CD4-positive, alpha-beta T cell (primary cell): ENCODE measurements at regions not wholly inside any gene's neighbourhood (a gene's known extent, or its start where the extent isn't known, plus 50 kb on each side); places are given as distances from the start of the nearest gene placed in this dataset.

Experiments used
- ATAC-seq: fragments of 200-7000 bp; cut with Tn5 transposase; one replicate; pipeline ENCODE4 v1.10.0; 2022; ENCODE audit warnings: mild to moderate bottlenecking; ENCODE audit not compliant: poor library complexity
- CTCF ChIA-PET: fragments of 350-600 bp; sonication (Branson Sonifier 250); formaldehyde crosslinking; loops from one replicate; lab custom pipeline; 2021; ENCODE audit warnings: antibody characterized with exemption, inconsistent platforms; lab: Charles Lee
- POLR2A ChIA-PET: fragments of 350-600 bp; sonication (Branson Sonifier 250); formaldehyde crosslinking; loops from one replicate; lab custom pipeline; 2021; ENCODE audit warnings: antibody characterized with exemption, inconsistent platforms; lab: Charles Lee
- DNase-seq, 14 experiments: peaks; one replicate each; pipeline ENCODE4 v3.0.0-alpha.2; 2013 to 2020; ENCODE audit warnings: mixed read lengths in 2 of 14
- H3K27ac ChIP-seq, 2 donors: one replicate each; pipeline versions ENCODE4 v1.5.1 to v1.7.0; 2013; ENCODE audit warnings: low read length in 2 of 2, low read depth in 1 of 2, mild to moderate bottlenecking in 1 of 2
- H3K27me3 ChIP-seq, 2 experiments: 1 replicate in 1 of 2; 2 replicates in 1 of 2; pipeline versions ENCODE4 v1.6.1 to v1.7.0; 2013; ENCODE audit warnings: low read length in 2 of 2, control low read depth in 1 of 2, mild to moderate bottlenecking in 1 of 2, moderate library complexity in 1 of 2; ENCODE audit not compliant: insufficient read depth in 2 of 2, control insufficient read depth in 1 of 2
- H3K36me3 ChIP-seq: one replicate; pipeline ENCODE4 v1.6.1; 2013; ENCODE audit warnings: low read length, control low read depth; ENCODE audit not compliant: insufficient read depth
- H3K4me1 ChIP-seq: one replicate; pipeline ENCODE4 v1.6.1; 2013; ENCODE audit warnings: low read length, control low read depth; ENCODE audit not compliant: insufficient read depth
- H3K4me3 ChIP-seq: one replicate; pipeline ENCODE4 v1.5.1; 2013; ENCODE audit warnings: mild to moderate bottlenecking, low read length, moderate library complexity
- H3K9me3 ChIP-seq, 2 experiments: 1 replicate in 1 of 2; 2 replicates in 1 of 2; pipeline versions ENCODE4 v1.6.1 to v1.7.0; 2013; ENCODE audit warnings: low read length in 2 of 2, mild to moderate bottlenecking in 2 of 2, control low read depth in 1 of 2, moderate library complexity in 1 of 2; ENCODE audit not compliant: control insufficient read depth in 1 of 2, insufficient read depth in 1 of 2
- H3K27ac Mint-ChIP-seq: one replicate; pipeline ENCODE4 v1.8.0; 2020; ENCODE audit warnings: mixed read lengths
- H3K27me3 Mint-ChIP-seq: one replicate; pipeline ENCODE4 v1.8.0; 2021; ENCODE audit warnings: mixed read lengths
- H3K36me3 Mint-ChIP-seq: one replicate; pipeline ENCODE4 v1.8.0; 2021; ENCODE audit warnings: low read depth, mixed read lengths
- H3K4me1 Mint-ChIP-seq: one replicate; pipeline ENCODE4 v1.8.0; 2021; ENCODE audit warnings: low read depth, mixed read lengths
- H3K4me3 Mint-ChIP-seq: one replicate; pipeline ENCODE4 v1.8.0; 2020; ENCODE audit warnings: mild to moderate bottlenecking, mixed read lengths
- H3K9me3 Mint-ChIP-seq: one replicate; pipeline ENCODE4 v1.8.0; 2020; ENCODE audit warnings: mixed read lengths
- intact Hi-C, 2 experiments: fragments of 100-400 bp; cut with DNase I in 1 of 2; cut with micrococcal nuclease in 1 of 2; formaldehyde crosslinking; loops; one replicate each; pipeline versions ENCODE4 v1.15.1 to v1.9.0; 2023 to 2025; cut with DNase I, micrococcal nuclease
- TF ChIP-seq, protein P1 (sequence below): fragments of 200-600 bp; IDR thresholded peaks from one replicate; pipeline ENCODE4 v1.8.0; 2022; ENCODE audit warnings: antibody characterized with exemption, mild to moderate bottlenecking

DNA sequence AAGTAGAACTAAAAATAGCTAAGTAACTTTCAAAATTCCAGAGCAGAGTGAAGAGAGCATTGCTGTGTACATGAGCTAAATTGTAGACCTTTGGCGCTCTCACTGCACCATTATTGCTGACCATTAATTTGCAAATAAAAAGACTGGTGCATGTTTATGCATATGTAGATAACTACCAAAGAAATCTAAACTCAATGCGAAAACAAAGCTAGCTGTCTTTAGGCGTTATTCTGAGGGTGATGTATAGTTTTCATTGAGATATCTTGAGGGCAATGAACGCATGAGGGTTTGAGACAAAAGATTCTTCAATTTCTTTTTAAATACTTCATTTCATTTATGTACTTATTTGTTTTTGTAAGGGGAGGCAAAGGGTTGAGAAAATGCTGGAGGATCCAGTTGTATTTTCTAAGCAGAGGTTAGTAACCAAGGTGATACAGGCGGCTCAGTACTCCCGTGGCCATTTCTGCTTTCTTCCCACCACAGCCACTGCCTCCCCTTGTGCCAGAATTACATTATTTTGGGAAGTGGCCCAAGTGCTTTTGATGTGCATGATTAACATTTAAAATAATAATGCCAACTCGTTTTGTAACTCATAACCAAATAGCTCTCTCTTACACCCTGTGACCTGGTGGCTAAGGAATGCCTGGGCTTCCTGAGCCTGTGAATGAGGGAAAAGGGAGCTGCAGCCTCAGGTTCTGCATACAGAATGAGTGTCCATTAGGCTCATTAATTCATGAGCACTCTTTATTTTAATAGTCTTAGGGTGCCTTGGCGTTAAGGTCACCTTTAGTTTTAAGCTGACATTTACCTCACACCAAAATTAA lies 797.8 kb upstream of the GYPC start:
- CTCF ChIA-PET = no interaction called here
- no peaks in the 10 kb centered on the region for H3K27me3 ChIP-seq
- intact Hi-C loops = no loop called here
- no peak for DNase-seq
- H3K36me3 ChIP-seq = no peaks in the 10 kb centered on the region
- Mint-ChIP-seq H3K27ac (no peak overlapping the region), H3K27me3 (no peaks in the 10 kb centered on the region), H3K4me3 (no peak overlapping the region), H3K4me1 (no peaks in the 10 kb centered on the region), H3K9me3 (peaks cover 3% of the 10 kb centered on the region), H3K36me3 (no peaks in the 10 kb centered on the region)
- no peaks in the 10 kb centered on the region for H3K9me3 ChIP-seq
- TF ChIP-seq, protein P1, sequence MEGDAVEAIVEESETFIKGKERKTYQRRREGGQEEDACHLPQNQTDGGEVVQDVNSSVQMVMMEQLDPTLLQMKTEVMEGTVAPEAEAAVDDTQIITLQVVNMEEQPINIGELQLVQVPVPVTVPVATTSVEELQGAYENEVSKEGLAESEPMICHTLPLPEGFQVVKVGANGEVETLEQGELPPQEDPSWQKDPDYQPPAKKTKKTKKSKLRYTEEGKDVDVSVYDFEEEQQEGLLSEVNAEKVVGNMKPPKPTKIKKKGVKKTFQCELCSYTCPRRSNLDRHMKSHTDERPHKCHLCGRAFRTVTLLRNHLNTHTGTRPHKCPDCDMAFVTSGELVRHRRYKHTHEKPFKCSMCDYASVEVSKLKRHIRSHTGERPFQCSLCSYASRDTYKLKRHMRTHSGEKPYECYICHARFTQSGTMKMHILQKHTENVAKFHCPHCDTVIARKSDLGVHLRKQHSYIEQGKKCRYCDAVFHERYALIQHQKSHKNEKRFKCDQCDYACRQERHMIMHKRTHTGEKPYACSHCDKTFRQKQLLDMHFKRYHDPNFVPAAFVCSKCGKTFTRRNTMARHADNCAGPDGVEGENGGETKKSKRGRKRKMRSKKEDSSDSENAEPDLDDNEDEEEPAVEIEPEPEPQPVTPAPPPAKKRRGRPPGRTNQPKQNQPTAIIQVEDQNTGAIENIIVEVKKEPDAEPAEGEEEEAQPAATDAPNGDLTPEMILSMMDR = no peak
- ATAC-seq = no peak
- no peak overlapping the region for H3K4me3 ChIP-seq
- H3K27ac ChIP-seq = no peak overlapping the region
- POLR2A ChIA-PET = no interaction called here
- H3K4me1 ChIP-seq = no peaks in the 10 kb centered on the region

DNA sequence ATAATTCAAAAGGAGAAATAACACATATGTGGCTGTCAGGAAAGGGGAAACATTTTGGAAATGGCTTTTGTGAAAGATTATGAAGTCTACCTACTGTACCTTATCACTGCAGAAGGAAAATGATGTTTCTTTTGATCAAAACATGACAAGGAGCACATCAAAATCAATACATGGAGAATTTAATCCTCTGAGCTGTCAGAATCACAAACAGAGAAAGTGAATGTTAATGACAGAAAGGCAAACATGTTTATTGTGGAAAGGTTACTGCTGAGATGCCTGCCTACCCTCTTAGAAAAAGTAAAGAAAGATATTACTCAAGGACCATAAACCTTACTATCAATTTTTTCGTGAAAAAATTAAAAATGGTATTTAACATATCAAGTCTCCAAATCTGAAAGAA lies 794.5 kb upstream of the GYPC start:
- H3K4me3 Mint-ChIP-seq = no peak overlapping the region
- H3K36me3 Mint-ChIP-seq = no peaks in the 10 kb centered on the region
- no peaks in the 10 kb centered on the region for H3K4me1 Mint-ChIP-seq
- Histone ChIP-seq H3K27me3 (no peaks in the 10 kb centered on the region), H3K27ac (no peak overlapping the region), H3K9me3 (no peaks in the 10 kb centered on the region), H3K4me1 (no peaks in the 10 kb centered on the region), H3K4me3 (no peak overlapping the region), H3K36me3 (no peaks in the 10 kb centered on the region)
- TF ChIP-seq, protein P1 = no peak
- H3K9me3 Mint-ChIP-seq = peaks cover 5% of the 10 kb centered on the region
- ChIA-PET POLR2A (no interaction called here), CTCF (no interaction called here)
- no peak overlapping the region for H3K27ac Mint-ChIP-seq
- H3K27me3 Mint-ChIP-seq = no peaks in the 10 kb centered on the region
- intact Hi-C loops = no loop called here
- DNase-seq (no peak), ATAC-seq (no peak)

DNA sequence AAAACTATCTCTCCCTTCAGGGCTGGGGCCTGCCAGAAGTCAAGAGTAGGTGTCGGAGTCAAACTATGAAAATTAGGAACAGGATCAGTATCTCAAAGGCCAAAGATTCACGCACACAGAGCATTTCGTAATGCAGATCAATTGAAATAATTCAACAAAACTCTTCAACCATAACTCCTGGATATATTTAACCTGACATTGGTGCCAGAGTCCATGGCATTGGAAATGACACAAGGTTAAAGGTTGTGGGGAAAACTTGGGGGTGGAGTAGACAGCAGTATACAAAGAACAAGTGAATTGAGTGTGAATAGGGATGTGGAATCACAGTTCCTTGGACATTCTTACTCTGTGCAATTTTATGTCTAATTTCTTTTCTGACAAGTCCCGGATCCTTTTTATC lies 788.0 kb upstream of the GYPC start:
- DNase-seq = no peak
- Histone ChIP-seq H3K9me3 (no peaks in the 10 kb centered on the region), H3K27me3 (no peaks in the 10 kb centered on the region), H3K4me3 (no peak overlapping the region), H3K36me3 (no peaks in the 10 kb centered on the region), H3K4me1 (no peaks in the 10 kb centered on the region), H3K27ac (no peak overlapping the region)
- Mint-ChIP-seq H3K27ac (no peak overlapping the region), H3K36me3 (no peaks in the 10 kb centered on the region), H3K27me3 (no peaks in the 10 kb centered on the region), H3K4me3 (no peak overlapping the region), H3K9me3 (peaks cover 10% of the 10 kb centered on the region), H3K4me1 (no peaks in the 10 kb centered on the region)
- no peak for ATAC-seq
- ChIA-PET POLR2A (no interaction called here), CTCF (no interaction called here)
- intact Hi-C loops = no loop called here
- TF ChIP-seq, protein P1 = no peak
